GM18951 (cell line): ENCODE measurements at regions not wholly inside any gene's neighbourhood (a gene's known extent, or its start where the extent isn't known, plus 50 kb on each side); places are given as distances from the start of the nearest gene placed in this dataset.

ENCODE experiments used
- POLR2A ChIP-seq: IDR thresholded peaks from 4 replicates; pipeline ENCODE4 v1.6.1; 2011; ENCODE audit warnings: mild to moderate bottlenecking; ENCODE audit not compliant: insufficient read length, insufficient read depth; ENCODE audit errors: extremely low read depth
- in situ Hi-C: fragments of 300-500 bp; cut with MboI; formaldehyde crosslinking; loops from one replicate; pipeline ENCODE4 v1.12.0; 2022; ENCODE audit warnings: low sequenced_read_pairs, mixed read lengths, inconsistent platforms; ENCODE audit not compliant: unreplicated experiment

DNA sequence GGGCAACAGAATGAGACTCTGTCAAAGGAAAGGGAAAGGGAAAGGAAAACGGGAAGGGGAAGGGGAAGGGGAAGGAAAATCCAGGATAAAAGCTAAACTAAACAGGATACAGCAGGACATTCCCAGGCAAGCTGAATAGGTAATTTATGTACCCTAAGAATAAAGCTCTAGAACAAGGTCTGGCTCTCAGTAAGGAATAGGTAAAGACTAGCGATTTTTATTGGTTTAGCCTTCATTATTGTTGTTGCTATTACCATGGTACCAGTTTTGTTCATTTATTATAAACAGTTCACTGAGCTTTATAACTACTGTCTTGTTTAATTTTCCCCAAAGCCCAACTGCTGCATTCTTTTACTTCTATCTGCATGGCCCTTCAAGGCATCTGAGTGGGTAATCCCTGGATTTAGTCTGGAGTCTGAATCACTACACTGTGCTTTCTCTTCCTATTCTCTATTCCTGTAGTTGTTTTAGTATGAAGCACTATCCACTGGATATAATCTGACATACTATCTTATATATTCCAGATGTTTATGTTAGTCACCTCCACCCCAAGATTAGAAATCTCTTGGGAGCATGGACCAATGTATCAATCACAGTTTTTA, 127.1 kb upstream of the TANK start:
- in situ Hi-C loops, result no loop called here
- no peak for TF ChIP-seq POLR2A

DNA sequence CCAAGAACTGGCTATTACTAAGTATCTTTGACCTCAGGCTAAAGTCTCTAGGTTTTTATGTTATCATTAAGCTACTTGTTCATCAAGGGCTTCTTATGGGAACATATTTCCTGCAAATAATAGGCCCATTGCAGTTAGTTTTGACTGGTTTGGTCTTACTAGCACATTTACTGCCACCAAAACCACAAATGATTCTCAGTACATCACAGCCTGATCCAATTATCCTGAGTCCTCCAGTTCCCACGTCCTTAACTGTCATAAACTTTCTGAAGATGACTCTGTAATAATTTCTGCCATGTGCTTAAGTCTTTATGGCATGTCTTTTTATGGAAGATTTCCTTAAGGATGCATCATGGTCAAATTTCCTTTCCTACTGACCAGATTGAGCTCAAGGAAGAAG, 123.3 kb upstream of the TANK start:
- TF ChIP-seq POLR2A, result no peak
- in situ Hi-C loops, result no loop called here

DNA sequence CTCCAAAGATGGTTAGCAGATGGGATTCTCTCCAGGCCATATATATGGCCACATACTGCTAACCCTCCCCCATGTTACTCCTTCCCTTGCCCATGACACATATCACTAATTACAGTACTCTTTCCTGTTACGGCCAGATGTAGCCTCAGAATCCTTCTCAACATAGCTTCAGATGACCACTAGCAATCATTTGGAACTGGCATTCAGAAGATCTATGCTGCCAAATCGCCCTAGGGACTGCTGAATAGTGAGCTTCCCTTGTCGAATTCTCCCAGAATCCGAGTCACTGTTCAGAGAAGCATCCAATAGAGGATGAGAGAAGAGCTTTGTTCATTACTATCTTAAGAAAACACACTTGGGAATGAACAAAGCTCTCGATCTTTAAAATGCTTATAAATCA, 121.2 kb upstream of the TANK start:
- in situ Hi-C loops, result no loop called here
- TF ChIP-seq POLR2A, result no peak

DNA sequence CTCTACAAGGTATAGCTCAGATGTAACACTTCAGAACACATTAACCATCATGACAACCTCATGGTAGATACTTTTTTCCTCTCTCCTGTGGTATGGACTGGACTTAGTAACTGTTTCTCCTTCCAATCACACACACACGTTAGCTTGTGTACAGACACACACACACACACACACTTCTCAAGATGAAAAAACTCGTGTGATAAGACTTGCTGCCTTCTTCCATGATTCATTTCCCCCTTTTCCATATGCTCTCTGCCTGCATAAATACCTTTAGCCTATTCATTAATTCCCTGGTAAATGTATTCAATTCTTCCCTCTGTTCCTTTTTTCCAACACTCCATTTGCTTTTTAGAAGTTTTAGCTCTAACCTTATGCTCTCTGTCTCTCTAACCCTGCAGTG, 118.9 kb upstream of the TANK start:
- no peak for TF ChIP-seq POLR2A
- in situ Hi-C loops, result no loop called here

DNA sequence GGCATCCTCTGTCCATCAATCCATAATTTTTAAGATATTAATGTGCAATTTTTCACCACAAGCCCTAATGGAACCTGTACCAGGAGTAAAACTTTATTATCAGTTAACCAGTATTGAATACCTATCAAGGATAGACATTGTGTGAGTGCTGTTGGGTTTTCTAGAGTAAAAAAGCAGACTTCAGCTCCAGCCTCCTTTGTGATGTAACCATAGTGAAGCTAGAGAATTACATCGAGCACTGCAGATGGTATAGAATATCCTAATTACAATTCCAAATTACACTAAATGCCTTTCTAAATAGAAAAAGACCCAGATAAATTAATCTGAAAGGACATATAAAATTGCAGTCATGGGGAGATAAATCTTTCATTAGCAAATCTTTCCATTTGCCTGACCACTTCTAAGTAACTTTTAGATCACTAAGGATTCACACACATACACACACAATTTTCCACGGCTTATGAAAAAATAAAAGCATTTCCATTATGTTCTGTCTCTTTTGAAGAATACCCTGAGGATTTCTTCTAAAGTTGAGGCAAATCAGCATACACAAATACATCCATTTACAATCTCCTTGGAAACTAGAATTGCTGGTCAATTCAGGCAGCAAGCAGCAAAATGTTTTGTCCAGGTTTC, 117.1 kb upstream of the TANK start:
- in situ Hi-C loops, result no loop called here
- TF ChIP-seq POLR2A, result no peak

DNA sequence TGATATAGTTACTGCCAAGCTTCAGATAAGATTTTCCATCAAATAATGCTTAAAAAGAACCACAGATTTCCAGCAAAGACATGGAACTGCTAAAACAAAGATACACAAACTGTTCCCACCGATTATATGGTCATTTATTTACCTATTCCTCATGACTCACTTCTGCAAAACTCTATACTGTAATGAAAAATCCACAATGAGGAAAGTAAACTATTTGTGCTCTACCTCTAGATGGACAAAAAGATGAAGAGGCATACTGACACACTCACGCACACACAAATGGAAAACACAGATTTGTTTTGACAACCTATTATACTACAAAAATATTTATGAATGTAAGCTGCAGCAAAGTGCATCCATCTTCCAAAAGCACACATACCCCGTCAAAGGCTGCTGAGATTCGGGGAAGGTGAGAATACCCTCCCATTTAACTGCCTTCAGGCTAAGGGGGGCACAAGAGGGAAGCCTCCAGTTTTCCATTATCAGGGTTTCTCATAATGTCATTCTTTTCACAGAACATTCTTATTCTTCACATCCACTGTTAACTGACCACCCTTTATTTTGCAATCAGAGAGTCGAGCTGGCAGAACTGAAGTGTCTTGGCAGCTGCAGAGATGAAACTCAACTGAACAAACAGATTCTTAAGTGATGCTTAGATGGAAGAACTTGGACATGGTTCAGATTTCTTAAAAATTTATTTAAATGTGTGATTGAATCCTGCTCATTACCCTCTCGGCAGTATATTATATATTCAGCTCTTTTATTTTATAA, 115.9 kb upstream of the TANK start:
- TF ChIP-seq POLR2A, result no peak
- in situ Hi-C loops, result no loop called here

DNA sequence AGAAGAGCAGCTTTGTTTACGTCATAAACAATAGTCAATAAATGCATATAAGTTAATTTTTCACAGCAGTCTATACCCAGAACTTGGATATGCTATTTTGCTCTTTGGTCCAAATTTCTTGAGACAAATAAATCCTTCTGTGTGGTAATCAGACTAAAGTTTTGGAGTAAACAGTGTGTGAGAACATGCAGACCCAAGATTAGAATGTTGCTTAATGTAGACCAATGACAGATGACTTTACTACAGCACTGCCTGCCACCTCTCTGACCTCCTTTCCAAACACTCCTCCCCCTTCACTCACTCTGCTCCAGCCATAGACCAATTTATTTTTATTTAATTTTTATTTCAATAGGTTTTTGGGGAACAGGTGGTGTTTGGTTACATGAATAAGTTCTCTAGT, 115.3 kb upstream of the TANK start:
- TF ChIP-seq POLR2A, result no peak
- in situ Hi-C loops, result no loop called here

DNA sequence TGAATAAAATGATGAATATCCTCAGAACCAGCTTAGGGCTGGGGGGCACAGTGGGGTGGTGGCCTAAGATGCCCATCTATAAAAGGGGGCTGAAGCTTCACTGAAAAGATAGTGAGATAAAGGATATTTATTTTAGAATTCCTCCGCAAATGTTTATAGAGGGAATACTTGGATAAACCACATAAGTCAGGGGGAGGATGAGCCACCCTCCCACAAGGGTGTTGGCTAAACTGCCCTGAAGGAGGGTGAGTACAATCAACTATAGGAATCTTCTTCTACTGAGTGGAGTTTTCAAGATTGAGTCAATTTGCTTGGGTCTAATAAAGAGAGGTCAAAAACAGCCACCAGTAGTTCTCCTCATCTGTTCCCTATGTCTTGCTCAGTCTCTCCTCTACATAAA, 114.5 kb upstream of the TANK start:
- no peak for TF ChIP-seq POLR2A
- in situ Hi-C loops, result no loop called here

DNA sequence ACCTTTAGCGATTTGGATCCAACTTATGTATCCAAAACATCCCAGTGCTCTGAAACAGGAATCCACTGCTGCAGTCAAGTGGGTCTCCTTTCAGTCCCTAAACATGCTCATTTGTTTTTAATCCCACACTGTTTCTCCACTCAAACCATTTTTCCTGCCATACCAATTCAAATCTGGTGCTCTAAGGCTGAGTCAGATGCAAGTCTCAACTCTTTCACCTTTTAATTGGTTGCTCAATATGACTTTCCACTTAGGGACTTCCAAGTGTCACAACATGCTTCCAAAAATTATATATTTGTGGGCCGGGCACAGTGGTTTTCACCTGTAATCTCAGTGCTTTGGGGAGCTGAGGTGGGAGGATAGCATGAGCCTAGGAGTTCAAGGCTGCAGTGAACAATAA, 113.4 kb upstream of the TANK start:
- in situ Hi-C loops, result no loop called here
- no peak for TF ChIP-seq POLR2A

DNA sequence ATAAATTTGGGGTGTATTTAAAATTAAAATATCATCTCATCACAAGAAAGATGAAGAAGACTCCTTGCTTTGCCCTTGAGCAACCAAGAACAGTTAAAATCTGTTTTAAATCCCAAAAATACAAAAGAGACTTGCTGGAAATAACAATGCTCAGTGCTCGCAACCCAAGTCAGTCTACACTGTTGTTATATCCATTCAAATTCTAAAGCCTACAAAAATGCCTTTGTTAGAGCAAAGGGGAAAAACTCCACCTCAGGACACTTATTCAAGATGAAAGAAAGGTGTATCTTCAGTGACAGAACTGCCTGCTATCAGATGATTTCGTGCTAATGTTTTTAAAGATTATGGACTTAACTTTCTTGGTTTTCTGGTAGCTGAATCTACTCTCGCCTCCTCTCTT, 111.9 kb upstream of the TANK start:
- in situ Hi-C loops, result no loop called here
- TF ChIP-seq POLR2A, result no peak

DNA sequence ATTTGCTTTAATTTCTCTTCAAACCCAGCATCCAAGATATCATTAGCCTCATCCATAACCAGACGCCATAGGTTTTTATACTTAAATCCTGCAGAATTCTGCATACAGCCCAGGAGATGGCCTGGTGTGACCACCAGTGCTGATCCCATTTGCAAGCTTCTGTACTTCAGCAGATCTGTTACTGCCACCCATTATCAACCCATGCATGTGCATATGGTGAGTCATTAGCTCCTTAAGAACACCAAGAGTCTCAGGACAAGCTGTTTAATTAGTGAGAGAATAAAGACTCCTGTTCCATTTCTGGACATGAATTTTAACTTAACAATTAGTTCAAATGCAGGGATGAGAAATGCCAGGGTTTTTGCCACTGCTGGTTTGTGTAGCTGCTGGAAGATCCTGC, 110.7 kb upstream of the TANK start:
- in situ Hi-C loops, result no loop called here
- no peak for TF ChIP-seq POLR2A

DNA sequence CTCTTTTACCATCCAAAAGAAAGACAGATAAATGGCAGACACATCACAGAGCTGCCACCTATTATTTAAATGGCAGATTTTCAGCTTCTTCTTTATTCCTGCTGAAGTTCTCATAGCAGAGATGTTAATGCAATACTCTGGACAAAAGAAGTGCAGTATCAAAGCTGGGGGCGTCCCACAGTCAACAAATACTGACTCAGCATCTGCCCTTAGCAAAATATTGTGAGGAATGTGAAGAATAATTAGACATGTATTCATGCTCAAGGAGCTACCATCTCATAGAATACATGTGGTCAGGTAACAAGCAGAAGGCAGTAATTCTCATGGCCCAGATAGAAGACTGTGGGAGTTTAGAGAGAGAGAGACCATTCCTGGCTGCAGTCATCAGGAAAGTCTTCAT, 108.0 kb upstream of the TANK start:
- no peak for TF ChIP-seq POLR2A

DNA sequence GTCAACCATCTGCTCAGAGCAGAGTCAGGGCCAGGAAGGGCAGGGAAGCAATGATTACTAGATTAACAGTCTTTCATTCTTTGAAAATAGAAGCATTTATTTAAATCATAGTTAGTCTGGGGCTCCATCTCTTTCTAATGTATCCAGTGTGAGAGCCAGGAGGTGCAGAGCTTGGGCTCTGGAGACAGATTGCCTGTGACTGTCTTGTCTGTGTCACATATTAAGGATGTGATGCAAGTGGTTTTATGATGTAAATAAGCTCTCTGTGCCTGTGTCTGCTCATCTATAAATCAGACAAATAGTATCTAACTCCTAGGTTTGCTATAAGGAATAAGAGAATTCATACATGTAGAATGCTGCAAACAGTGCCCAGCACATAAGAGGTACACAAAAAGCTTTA, 104.9 kb upstream of the TANK start:
- no peak for TF ChIP-seq POLR2A
- in situ Hi-C loops, result no loop called here

More for the DNA sequence above, 108.0 kb upstream of the TANK start:
- in situ Hi-C loops, result no loop called here

DNA sequence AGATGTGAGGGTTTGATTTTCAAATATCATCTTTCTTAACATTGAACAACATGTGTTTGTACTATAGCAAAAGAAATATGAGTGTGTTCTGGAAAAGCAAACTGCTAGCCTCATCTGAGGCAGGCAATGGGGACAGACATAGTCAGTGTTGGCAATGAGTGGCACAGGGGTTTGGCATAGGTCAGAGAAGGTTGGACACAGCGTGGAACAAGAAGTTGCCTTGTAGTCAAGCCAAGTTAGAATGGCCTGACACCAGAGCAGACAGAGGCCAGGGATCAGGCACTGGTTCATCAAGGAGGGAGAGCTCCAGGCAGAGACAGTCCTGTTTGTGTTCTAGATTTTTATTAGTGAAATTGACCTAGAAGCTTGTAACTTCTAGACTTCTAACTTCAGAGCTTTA, 100.8 kb upstream of the TANK start:
- in situ Hi-C loops, result no loop called here
- TF ChIP-seq POLR2A, result no peak
